Neutrophil (primary cell): ENCODE measurements at regions not wholly inside any gene's neighbourhood (a gene's known extent, or its start where the extent isn't known, plus 50 kb on each side); places are given as distances from the start of the nearest gene placed in this dataset.

ENCODE experiments used
- H3K27ac ChIP-seq: fragments of 200-600 bp; sonication (generic); 2 replicates; pipeline ENCODE4 v1.5.1; 2016; ENCODE audit warnings: mild to moderate bottlenecking, moderate library complexity
- H3K27me3 ChIP-seq: fragments of 200-600 bp; sonication (generic); 2 replicates; pipeline ENCODE4 v1.6.0; 2016; ENCODE audit warnings: mild to moderate bottlenecking
- H3K36me3 ChIP-seq: fragments of 200-600 bp; sonication (generic); 2 replicates; pipeline ENCODE4 v1.5.1; 2017
- H3K4me1 ChIP-seq, 2 experiments: fragments of 200-600 bp in 1 of 2; sonication (generic) in 1 of 2; 1 replicate in 1 of 2; 2 replicates in 1 of 2; pipeline versions ENCODE4 v1.5.1 to v1.6.1; 2013 to 2016; ENCODE audit warnings: low read depth in 1 of 2, low read length in 1 of 2, mild to moderate bottlenecking in 1 of 2, moderate library complexity in 1 of 2; ENCODE audit not compliant: control insufficient read depth in 1 of 2, insufficient read depth in 1 of 2
- H3K4me3 ChIP-seq, 2 experiments: fragments of 200-600 bp in 1 of 2; sonication (generic) in 1 of 2; 1 replicate in 1 of 2; 2 replicates in 1 of 2; pipeline ENCODE4 v1.5.1; 2013 to 2016; ENCODE audit warnings: low read depth in 1 of 2, low read length in 1 of 2, mild to moderate bottlenecking in 1 of 2, moderate library complexity in 1 of 2
- H3K9me3 ChIP-seq: fragments of 200-600 bp; sonication (generic); 2 replicates; pipeline ENCODE4 v1.5.1; 2016
- CTCF ChIP-seq: fragments of 200-600 bp; sonication (generic); IDR thresholded peaks from 2 replicates; pipeline ENCODE4 v1.5.1; 2016; ENCODE audit warnings: antibody characterized with exemption

- no peak overlapping the region for H3K4me3 ChIP-seq
- no peaks in the 10 kb centered on the region for H3K4me1 ChIP-seq
- no peak for TF ChIP-seq CTCF
- H3K27me3 ChIP-seq: no peaks in the 10 kb centered on the region
- no peaks in the 10 kb centered on the region for H3K9me3 ChIP-seq
- H3K36me3 ChIP-seq: no peaks in the 10 kb centered on the region
- no peak overlapping the region for H3K27ac ChIP-seq
These were observed 672.2 kb downstream of the CPS1 start for GRCh38 chr2:211228559-211228958.

- Histone ChIP-seq H3K4me3 (no peak overlapping the region), H3K27ac (no peak overlapping the region), H3K36me3 (no peaks in the 10 kb centered on the region), H3K27me3 (no peaks in the 10 kb centered on the region), H3K9me3 (no peaks in the 10 kb centered on the region), H3K4me1 (no peaks in the 10 kb centered on the region)
- no peak for TF ChIP-seq CTCF
These were observed 681.3 kb downstream of the CPS1 start for GRCh38 chr2:211237586-211238275.

- Histone ChIP-seq H3K9me3 (no peaks in the 10 kb centered on the region), H3K27ac (no peak overlapping the region), H3K36me3 (no peaks in the 10 kb centered on the region), H3K4me1 (no peaks in the 10 kb centered on the region), H3K4me3 (no peak overlapping the region), H3K27me3 (no peaks in the 10 kb centered on the region)
- TF ChIP-seq CTCF: no peak
These were observed 685.5 kb downstream of the CPS1 start for GRCh38 chr2:211241891-211242290.

- no peak for TF ChIP-seq CTCF
- H3K9me3 ChIP-seq: no peaks in the 10 kb centered on the region
These were observed 691.4 kb downstream of the CPS1 start for GRCh38 chr2:211247751-211248150.

GRCh38 chr2:211248841-211249240, 692.4 kb downstream of the CPS1 start:
- Histone ChIP-seq H3K27ac (no peak overlapping the region), H3K4me3 (no peak overlapping the region), H3K27me3 (no peaks in the 10 kb centered on the region), H3K4me1 (no peaks in the 10 kb centered on the region), H3K9me3 (no peaks in the 10 kb centered on the region), H3K36me3 (no peaks in the 10 kb centered on the region)
- TF ChIP-seq CTCF: no peak

More at GRCh38 chr2:211247751-211248150, 691.4 kb downstream of the CPS1 start:
- H3K4me3 ChIP-seq: no peak overlapping the region
- H3K4me1 ChIP-seq: no peaks in the 10 kb centered on the region
- no peaks in the 10 kb centered on the region for H3K27me3 ChIP-seq
- H3K27ac ChIP-seq: no peak overlapping the region
- H3K36me3 ChIP-seq: no peaks in the 10 kb centered on the region
